MCF 10A (cell line): ENCODE measurements at regions not wholly inside any gene's neighbourhood (a gene's known extent, or its start where the extent isn't known, plus 50 kb on each side); places are given as distances from the start of the nearest gene placed in this dataset.

Experiments used
- BruUV-seq: library from RNA; stranded (reverse); fragments of 400-500 nt; replicated peaks from 2 replicates; lab custom pipeline; 2021; lab: Mats Ljungman, UMichigan
- CTCF ChIA-PET: fragments of 300-600 bp; sonication (Branson Sonifier 250); formaldehyde crosslinking; extraction: SDS; loops from one replicate; lab custom pipeline; 2021; ENCODE audit warnings: antibody characterized with exemption, inconsistent platforms; lab: Yijun Ruan, JAX
- POLR2A ChIA-PET: fragments of 300-600, 350-650 bp; sonication (Branson Sonifier 250); formaldehyde crosslinking; extraction: SDS; loops from one replicate; lab custom pipeline; 2020; ENCODE audit warnings: antibody characterized with exemption, inconsistent platforms; lab: Yijun Ruan, JAX
- DNase-seq: peaks from one replicate; pipeline ENCODE4 v3.0.0-alpha.2; 2018; ENCODE audit not compliant: unreplicated experiment
- H3K27ac Mint-ChIP-seq: one replicate; pipeline ENCODE4 v1.8.0; 2022; ENCODE audit warnings: mild to moderate bottlenecking, low read depth, mixed read lengths; ENCODE audit not compliant: unreplicated experiment
- H3K27me3 Mint-ChIP-seq: one replicate; pipeline ENCODE4 v1.8.0; 2022; ENCODE audit warnings: mixed read lengths; ENCODE audit not compliant: insufficient read depth, unreplicated experiment
- H3K36me3 Mint-ChIP-seq: one replicate; pipeline ENCODE4 v1.8.0; 2022; ENCODE audit warnings: mild to moderate bottlenecking, moderate library complexity, mixed read lengths; ENCODE audit not compliant: insufficient read depth, unreplicated experiment
- H3K4me1 Mint-ChIP-seq: one replicate; pipeline ENCODE4 v1.8.0; 2022; ENCODE audit warnings: mixed read lengths; ENCODE audit not compliant: insufficient read depth, unreplicated experiment
- H3K4me3 Mint-ChIP-seq: one replicate; pipeline ENCODE4 v1.8.0; 2022; ENCODE audit warnings: mild to moderate bottlenecking, moderate library complexity, mixed read lengths; ENCODE audit not compliant: unreplicated experiment
- H3K9me3 Mint-ChIP-seq: one replicate; pipeline ENCODE4 v1.8.0; 2022; ENCODE audit warnings: mixed read lengths; ENCODE audit not compliant: unreplicated experiment
- intact Hi-C: fragments of 100-400 bp; cut with micrococcal nuclease; formaldehyde crosslinking; loops from 2 replicates; pipeline ENCODE4 v1.14.1; 2022
- TF ChIP-seq, protein P1 (sequence below): fragments of 200-600 bp; IDR thresholded peaks from one replicate; pipeline ENCODE4 v1.8.0; 2022; ENCODE audit warnings: antibody characterized with exemption, mild to moderate bottlenecking; ENCODE audit not compliant: unreplicated experiment

DNA sequence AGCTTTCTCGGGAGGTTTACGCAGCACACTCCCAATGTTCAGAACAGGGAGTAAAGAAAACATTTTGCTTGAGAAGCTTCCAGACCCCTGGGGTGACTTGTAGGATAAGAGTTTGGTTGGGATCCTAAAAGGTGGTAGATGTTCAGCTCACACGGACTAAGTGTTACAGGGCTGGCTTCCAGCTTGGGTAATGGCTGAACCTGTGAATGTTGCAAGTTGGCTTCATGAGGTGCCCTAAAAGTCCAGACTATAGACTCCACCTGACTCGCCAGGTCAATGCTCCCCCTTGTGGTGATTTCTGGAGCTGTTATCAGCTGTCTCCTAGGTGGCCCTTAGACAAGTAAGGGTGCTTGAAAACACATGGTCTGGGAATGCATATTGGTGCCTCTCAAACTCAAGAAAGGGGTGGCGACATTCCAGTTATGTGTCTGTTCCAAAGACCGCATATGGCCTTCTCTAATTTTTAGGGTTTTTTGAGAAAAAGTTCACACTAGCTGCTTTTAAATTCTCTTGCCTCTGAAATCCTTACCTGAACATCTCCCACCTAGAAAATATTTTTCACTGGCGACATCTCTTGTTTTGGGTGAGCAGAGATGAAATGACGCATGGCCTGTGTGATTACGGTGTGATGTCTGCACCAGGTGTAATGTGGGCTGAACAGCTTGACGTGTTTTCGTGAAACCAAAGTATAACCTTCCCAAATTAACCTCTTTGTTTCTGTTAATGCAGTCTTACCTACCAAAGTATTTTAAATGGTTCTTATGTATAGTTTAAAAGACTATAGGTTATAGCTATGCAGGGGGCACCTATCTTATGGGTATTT lies 175.7 kb upstream of the KBTBD8 start:
- TF ChIP-seq, protein P1, sequence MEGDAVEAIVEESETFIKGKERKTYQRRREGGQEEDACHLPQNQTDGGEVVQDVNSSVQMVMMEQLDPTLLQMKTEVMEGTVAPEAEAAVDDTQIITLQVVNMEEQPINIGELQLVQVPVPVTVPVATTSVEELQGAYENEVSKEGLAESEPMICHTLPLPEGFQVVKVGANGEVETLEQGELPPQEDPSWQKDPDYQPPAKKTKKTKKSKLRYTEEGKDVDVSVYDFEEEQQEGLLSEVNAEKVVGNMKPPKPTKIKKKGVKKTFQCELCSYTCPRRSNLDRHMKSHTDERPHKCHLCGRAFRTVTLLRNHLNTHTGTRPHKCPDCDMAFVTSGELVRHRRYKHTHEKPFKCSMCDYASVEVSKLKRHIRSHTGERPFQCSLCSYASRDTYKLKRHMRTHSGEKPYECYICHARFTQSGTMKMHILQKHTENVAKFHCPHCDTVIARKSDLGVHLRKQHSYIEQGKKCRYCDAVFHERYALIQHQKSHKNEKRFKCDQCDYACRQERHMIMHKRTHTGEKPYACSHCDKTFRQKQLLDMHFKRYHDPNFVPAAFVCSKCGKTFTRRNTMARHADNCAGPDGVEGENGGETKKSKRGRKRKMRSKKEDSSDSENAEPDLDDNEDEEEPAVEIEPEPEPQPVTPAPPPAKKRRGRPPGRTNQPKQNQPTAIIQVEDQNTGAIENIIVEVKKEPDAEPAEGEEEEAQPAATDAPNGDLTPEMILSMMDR = peak; percentile 66
- ChIA-PET POLR2A (interaction anchor here (0.5 to 1.1 kb wide), 7 partner anchors 112 to 545 kb away, joined by 3 to 7 read pairs (median 3); no protein-coding TSS in a partner anchor), CTCF (interaction anchor here (0.6 to 26.4 kb wide), 71 partner anchors 10 to 1110 kb away, joined by 3 to 604 read pairs (median 4); no protein-coding TSS in a partner anchor)
- Mint-ChIP-seq H3K27me3 (peaks cover 11% of the 10 kb centered on the region), H3K4me3 (no peak overlapping the region), H3K36me3 (no peaks in the 10 kb centered on the region), H3K4me1 (no peaks in the 10 kb centered on the region), H3K27ac (no peak overlapping the region), H3K9me3 (no peaks in the 10 kb centered on the region)
- peak; percentile 81 for DNase-seq
- BruUV-seq = no TSS peak
- intact Hi-C loops = loop anchor here (1.0 kb wide), 2 partner anchors 546 to 568 kb away; no protein-coding TSS in a partner anchor

DNA sequence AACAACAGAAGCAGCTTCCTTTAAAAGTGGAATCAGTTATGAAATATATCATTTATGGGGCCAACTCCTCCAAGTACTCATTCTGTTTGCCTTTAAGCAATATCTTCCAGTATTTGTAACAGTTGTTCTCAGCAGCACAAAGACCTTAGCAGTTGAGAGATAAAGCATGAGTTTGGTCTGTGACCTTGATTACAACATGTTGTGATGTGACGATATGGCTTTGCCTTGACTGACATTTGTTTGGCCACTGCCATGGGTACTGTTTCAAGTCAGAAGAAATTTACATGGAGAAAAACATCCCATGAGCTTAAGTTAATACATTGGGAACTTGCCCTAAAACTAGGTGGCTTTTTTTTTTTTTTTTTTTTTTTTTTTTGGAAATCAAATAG lies 175.1 kb upstream of the KBTBD8 start:
- ChIA-PET CTCF (interaction anchor here (0.6 to 26.4 kb wide), 45 partner anchors 9 to 630 kb away, joined by 3 to 604 read pairs (median 4); no protein-coding TSS in a partner anchor), POLR2A (interaction anchor here (0.5 to 0.7 kb wide), 4 partner anchors 214 to 553 kb away, joined by 3 to 4 read pairs (median 3); no protein-coding TSS in a partner anchor)
- Mint-ChIP-seq H3K27ac (no peak overlapping the region), H3K27me3 (peaks cover 11% of the 10 kb centered on the region), H3K36me3 (no peaks in the 10 kb centered on the region), H3K9me3 (no peaks in the 10 kb centered on the region), H3K4me3 (no peak overlapping the region), H3K4me1 (no peaks in the 10 kb centered on the region)
- no peak for DNase-seq
- TF ChIP-seq, protein P1 = no peak
- intact Hi-C loops = no loop called here
- BruUV-seq = no TSS peak

DNA sequence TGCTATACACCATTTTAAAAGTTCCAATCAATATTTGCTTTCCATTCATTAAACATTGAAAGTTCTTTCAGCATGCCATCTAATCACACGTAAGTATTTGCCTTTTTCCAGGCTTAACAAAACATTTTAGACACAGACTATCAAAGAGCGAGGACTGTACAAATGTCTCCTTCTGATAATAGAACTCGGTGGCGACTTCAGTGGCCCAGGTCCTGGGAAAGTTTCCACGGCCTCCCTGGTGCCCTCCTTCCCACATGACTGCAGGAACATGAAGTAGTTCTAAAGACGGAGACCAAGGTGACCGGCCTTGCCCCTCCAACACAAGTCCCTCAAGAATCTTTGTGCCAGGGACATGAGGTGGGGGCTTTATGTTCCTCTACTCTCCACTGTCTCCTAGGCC lies 174.6 kb upstream of the KBTBD8 start:
- Mint-ChIP-seq H3K9me3 (no peaks in the 10 kb centered on the region), H3K27me3 (peaks cover 11% of the 10 kb centered on the region), H3K27ac (no peak overlapping the region), H3K4me1 (no peaks in the 10 kb centered on the region), H3K36me3 (no peaks in the 10 kb centered on the region), H3K4me3 (no peak overlapping the region)
- TF ChIP-seq, protein P1 = no peak
- intact Hi-C loops = no loop called here
- DNase-seq = no peak
- POLR2A ChIA-PET = interaction anchor here (0.6 kb wide), 1 partner anchor 554 kb away, joined by 3 read pairs; no protein-coding TSS in a partner anchor
- BruUV-seq = no TSS peak
- CTCF ChIA-PET = interaction anchor here (0.7 to 26.4 kb wide), 14 partner anchors 15 to 607 kb away, joined by 3 to 604 read pairs (median 11); no protein-coding TSS in a partner anchor

DNA sequence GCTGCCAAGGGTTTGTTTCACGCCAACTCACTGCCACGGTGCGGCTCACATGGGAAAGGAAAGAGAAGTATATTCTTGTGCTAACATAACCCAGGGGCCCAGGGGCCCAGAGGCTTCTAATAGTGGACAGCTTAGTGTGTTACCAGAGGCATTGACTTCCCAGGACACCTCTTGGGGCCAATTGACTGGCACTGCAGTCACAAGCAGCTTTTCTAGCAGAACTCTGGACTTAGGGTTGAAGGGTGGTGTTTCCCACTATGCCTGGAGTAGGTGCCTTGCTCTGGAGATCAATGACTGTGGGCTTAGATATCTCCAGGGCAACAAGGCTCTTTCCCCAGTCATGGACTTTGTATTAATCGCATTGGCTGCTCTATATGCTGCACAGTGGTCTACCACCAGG lies 172.7 kb upstream of the KBTBD8 start:
- Mint-ChIP-seq H3K9me3 (no peaks in the 10 kb centered on the region), H3K27ac (no peak overlapping the region), H3K4me1 (no peaks in the 10 kb centered on the region), H3K27me3 (no peaks in the 10 kb centered on the region), H3K36me3 (no peaks in the 10 kb centered on the region), H3K4me3 (no peak overlapping the region)
- intact Hi-C loops = no loop called here
- DNase-seq = no peak
- POLR2A ChIA-PET = no interaction called here
- BruUV-seq = no TSS peak
- CTCF ChIA-PET = interaction anchor here (1.1 to 26.4 kb wide), 3 partner anchors 10 to 418 kb away, joined by 3 to 604 read pairs (median 5); no protein-coding TSS in a partner anchor
- TF ChIP-seq, protein P1 = no peak
